Ishikawa (cell line): ENCODE measurements at regions not wholly inside any gene's neighbourhood (a gene's known extent, or its start where the extent isn't known, plus 50 kb on each side); places are given as distances from the start of the nearest gene placed in this dataset.

Experiments used
- CEBPB ChIP-seq: IDR thresholded peaks from 2 replicates; pipeline ENCODE4 v1.6.1; 2012
- CREB1 ChIP-seq: IDR thresholded peaks from 2 replicates; pipeline ENCODE4 v1.6.1; 2012; ENCODE audit warnings: low read depth
- EGR1 ChIP-seq: IDR thresholded peaks from 2 replicates; pipeline ENCODE4 v1.6.1; 2012
- EP300 ChIP-seq: IDR thresholded peaks from 2 replicates; pipeline ENCODE4 v1.6.1; 2012; ENCODE audit warnings: borderline replicate concordance
- FOXM1 ChIP-seq: IDR thresholded peaks from 2 replicates; pipeline ENCODE4 v1.6.1; 2012; ENCODE audit warnings: low read depth, borderline replicate concordance
- MAX ChIP-seq: IDR thresholded peaks from 2 replicates; pipeline ENCODE4 v1.6.1; 2012
- NFIC ChIP-seq: IDR thresholded peaks from 2 replicates; pipeline ENCODE4 v1.6.1; 2012
- REST ChIP-seq: IDR thresholded peaks from 2 replicates; pipeline ENCODE4 v1.6.1; 2012; ENCODE audit warnings: low read depth, mild to moderate bottlenecking
- TAF1 ChIP-seq: IDR thresholded peaks from 2 replicates; pipeline ENCODE4 v1.6.1; 2012; ENCODE audit warnings: low read depth, mild to moderate bottlenecking
- TCF12 ChIP-seq: IDR thresholded peaks from 2 replicates; pipeline ENCODE4 v1.6.1; 2012; ENCODE audit warnings: low read depth
- TEAD4 ChIP-seq: IDR thresholded peaks from 2 replicates; pipeline ENCODE4 v1.6.1; 2012
- USF1 ChIP-seq: IDR thresholded peaks from 2 replicates; pipeline ENCODE4 v1.6.1; 2012
- YY1 ChIP-seq: IDR thresholded peaks from 2 replicates; pipeline ENCODE4 v1.6.1; 2012; ENCODE audit warnings: low read depth
- ZBTB7A ChIP-seq: IDR thresholded peaks from 2 replicates; pipeline ENCODE4 v1.6.1; 2012; ENCODE audit warnings: low read depth

GRCh38 chr16:85173146-85173980 lies 61.1 kb upstream of the CIBAR2 start:
- TF ChIP-seq TAF1 (no peak), EP300 (no peak), FOXM1 (no peak), REST (no peak), TEAD4 (no peak), CREB1 (no peak), TCF12 (no peak), MAX (no peak)

GRCh38 chr16:85173981-85174751 lies 61.9 kb upstream of the CIBAR2 start:
- no peak for TF ChIP-seq EGR1
- no peak for TF ChIP-seq CREB1
- no peak for TF ChIP-seq MAX
- no peak for TF ChIP-seq TAF1
- TF ChIP-seq EP300 = no peak
- TF ChIP-seq USF1 = no peak

GRCh38 chr16:85174871-85175723 lies 62.8 kb upstream of the CIBAR2 start:
- TF ChIP-seq YY1 (no peak), CREB1 (no peak), TAF1 (no peak), NFIC (no peak), FOXM1 (no peak), TCF12 (no peak), EP300 (no peak), EGR1 (no peak), MAX (no peak), ZBTB7A (no peak), USF1 (no peak), REST (no peak)

- TF ChIP-seq CREB1 (no peak), MAX (no peak), EGR1 (no peak), CEBPB (no peak), EP300 (no peak), TAF1 (no peak), REST (no peak), TEAD4 (no peak), YY1 (no peak), ZBTB7A (no peak), USF1 (no peak), NFIC (no peak), FOXM1 (no peak), TCF12 (no peak)
Observed at GRCh38 chr16:85175724-85176233, 63.5 kb upstream of the CIBAR2 start.
